Amniotic stem cell (primary cell): ENCODE measurements at regions not wholly inside any gene's neighbourhood (a gene's known extent, or its start where the extent isn't known, plus 50 kb on each side); places are given as distances from the start of the nearest gene placed in this dataset.
"Not testable (repeated sequence)": the region's sequence is repeated elsewhere in the genome, so short reads cannot be mapped to it uniquely, and the experiment has no call there.

Experiments used
- DNase-seq: peaks from one replicate; lab custom pipeline; 2025; lab: John Stamatoyannopoulos, UW

DNA sequence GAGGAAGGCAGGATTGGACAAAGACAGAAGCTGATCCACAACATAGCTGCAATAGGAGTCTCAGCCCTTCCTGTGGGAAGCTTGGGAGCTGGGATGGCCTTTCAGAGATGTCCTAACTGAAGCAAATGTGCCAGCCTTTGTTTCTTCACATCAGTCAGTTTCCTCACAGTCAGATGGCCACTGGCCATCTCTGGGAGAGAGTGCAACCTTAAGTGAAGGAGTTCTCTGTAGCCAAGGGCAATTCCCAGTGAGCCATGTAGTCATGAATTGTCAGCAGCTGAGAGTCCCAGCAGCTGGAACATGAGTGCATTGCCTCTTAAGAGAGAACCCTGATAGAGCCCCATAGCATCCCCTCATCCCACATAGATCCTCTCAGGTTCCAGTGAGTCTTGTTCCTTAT is 89.1 kb upstream of the LIFR start:
- DNase-seq = no peak

DNA sequence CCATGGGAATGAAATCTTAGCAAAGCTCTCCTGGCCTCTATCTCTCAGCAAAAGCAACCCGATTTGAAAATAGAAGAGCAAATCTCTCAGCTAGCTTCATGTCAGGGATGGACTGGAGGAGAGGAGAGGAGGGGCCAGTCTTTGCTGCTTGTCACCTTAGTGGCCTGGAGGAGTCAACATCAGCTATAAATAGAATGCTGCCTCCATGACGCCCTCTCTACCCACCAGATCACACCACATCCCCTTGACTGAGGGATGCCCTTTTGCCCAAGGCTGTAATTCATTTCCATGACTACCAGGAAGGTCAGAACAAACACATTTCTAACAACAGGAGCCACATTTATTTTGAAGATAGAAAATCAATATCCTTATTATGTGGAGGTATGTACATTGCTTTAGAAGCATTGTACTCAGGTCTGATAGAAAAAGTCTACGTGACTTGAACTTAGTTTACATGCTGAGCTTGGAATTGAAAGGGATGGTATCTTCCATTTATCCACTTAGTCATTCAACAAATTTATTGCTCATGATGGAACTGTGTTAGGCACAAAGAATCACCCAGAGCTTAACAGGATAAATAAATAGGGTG is 92.4 kb upstream of the LIFR start:
- no peak for DNase-seq

DNA sequence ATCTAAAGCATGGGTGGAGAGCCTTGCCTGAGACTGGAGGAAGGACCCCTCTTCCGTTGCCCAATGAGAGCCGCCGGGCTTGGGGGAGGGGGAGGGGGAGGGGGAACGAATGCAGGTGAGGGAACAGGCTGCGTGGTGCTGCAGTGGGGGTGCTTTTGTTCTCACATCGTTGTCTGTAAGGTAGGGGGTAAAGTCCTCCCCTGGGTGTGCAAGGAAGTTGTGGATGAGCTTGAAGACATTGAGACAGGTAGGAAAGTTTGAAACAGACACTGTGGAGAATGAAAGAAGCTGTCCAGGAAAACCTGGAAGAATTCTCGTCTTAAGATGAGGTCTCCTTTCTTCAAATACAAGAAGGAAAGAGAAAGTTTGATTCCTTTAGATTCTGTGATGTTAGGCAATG is 94.1 kb upstream of the LIFR start:
- no peak for DNase-seq

DNA sequence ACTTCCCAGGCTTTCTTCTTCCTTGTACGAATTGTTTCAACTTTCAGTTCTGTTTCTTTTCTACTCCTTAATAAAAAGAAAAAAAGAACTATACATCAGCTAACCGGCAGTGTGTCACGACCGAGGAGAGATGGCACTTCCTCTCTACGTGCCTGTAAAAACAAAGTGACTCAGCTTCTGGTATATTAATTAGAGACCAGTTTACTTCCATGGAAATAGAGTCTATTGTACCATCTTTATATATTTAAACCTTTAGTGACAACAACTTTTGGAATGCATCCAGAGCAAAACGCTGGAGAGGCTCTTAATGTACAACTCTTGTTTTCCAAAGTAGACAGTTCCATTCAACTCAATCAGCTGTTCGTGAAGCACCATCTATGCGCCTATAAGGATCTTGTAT is 94.5 kb upstream of the LIFR start:
- DNase-seq = no peak

DNA sequence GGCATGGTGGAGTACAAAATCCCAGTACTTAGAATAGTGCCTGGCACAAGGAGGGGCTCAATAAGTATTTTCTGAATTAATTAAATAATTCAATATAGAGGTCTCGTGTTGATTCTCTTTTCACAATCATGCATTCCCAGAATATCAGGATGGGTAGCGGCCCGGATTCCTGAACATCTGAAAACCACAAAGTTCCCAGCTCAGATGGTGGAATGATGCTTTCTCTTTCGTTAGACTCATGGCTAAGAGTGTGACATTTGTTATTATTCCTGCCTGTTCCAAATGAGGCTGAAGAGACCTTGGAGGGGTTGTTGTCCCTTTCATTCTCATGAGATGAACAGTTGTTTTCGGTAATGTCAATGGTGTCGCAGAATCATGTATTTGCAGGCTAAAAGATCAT is 95.4 kb upstream of the LIFR start:
- no peak for DNase-seq

DNA sequence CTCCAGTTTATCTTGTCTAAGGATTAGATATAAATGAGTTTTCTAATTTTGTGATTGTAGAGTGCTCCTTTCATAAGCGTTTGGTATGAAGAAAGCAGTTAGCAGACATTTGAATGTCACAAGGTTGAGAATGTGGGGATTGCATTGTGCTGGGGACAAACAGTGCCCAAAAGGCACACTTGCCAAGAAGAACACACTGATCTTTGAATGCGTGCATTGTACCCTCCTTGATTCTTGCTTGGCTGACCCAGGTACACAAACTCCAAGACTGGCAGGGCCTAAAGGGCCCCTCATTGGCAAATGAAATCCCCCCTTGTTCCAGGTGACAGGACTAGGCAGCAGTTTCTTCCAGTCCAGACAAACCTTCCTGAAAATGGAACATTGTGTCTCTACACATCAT is 96.9 kb upstream of the LIFR start:
- DNase-seq = no peak

DNA sequence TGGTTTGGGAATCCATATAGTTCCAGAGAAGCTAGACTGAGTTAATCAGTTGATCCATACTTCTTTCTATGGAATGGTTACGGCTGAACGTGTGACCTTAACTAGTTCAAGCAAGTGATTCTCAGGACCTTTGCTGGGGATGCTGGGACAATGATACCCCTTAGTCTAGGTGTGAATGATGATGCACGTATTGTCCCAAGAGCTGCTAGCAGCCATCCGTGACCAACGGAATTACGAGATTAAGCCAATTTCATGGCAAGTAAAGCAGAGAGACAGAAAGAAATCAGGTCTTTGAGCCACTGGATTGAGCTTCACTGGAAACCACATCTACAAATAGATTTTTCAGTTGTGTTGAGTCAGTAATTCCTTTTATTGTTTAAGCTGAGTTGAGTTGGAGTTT is 99.2 kb upstream of the LIFR start:
- no peak for DNase-seq

DNA sequence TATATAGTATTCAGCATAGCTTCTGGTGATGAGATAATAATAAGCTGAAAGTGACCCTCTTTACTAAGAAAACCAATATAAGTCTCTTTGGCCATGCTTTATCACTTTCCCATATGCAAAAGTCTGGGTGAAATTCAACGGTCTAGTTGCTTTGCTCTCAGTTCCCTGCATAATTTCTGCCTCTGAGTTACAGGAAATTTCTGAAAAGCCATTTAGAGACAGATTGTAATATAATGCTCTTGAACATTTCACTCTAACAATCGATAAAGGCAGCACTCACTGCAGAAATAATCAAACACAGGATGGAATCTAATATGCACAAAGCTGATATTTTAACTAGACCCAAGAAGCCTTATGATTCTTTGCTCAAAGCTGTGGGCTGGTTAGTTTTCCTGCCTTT is 100.1 kb upstream of the LIFR start:
- no peak for DNase-seq

DNA sequence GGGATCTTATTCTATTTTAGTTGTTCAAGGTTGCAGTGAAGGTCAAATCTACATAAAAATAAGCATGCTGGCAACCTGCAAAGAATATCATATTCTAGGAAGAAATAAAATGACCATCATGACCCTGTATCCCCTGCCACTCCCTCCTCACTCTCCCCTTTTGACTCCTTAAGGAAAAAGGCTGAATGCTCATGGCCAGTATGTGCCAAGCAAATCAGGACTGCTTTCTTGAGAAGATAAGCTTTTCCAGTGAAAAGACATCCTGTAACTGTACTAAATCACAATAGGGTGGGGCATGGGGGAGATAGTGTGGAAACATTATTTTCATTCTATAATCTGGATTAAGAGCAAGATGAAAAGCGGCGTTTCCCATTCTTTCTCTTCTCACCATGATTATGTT is 100.6 kb upstream of the LIFR start:
- DNase-seq = no peak

DNA sequence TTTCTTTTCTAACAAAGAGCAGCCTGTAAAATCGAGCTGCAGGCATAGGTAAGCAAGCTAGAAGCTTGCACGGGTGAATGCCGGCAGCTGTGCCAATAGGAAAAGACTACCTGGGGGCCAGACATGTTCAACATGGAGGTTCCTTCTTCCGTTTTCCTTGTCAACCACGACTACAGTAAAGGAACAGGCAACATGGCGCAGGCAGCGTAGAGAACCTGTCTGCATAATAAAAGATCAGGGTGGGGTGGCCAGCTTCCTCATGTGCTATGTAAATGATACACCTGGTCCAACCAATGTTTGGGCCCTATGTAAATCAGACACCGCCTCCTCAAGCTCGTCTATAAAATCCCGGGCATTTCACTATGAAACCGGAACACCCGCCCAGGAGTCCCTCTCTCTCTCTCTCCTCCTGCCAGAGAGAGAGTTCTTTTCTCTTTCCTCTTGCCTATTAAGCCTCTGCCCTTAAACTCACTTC is 103.8 kb upstream of the LIFR start:
- DNase-seq = no peak

DNA sequence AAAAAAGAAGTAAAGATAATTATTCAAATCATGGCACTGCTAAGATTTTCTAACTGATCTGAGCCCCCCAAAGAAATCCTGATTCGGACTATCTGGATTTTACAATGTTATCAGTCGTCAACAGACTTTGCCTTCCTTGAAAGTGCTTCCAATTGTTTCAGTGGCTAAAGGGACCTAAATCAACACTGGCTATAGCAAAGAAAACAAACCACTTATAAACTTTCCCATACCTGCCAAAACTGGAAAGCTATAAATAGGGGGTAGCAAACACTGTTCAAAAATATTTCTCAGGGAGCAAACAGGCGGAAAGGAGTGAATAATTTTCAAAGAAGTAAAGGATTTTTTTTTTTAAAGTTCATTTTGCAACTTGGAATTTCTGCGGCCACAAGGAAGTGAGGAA is 105.6 kb upstream of the LIFR start:
- DNase-seq = no peak

DNA sequence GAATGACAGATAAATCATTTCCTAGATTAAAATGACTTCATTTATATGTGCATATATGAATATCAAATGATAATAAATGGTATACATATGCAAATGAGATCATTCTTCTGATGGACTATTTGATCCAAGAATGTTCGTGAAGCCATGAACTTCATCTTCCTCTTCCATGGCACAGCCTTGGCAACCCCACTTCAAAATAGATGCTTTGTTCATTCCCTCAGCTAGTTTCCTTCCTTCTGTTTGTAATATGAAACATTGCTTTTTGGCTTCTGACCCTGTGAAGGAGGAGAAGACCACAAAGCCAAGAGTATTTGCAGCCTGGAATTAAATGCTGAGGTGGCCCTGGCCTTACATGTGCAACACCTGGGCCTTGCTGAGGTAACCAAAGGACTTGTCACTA is 106.8 kb upstream of the LIFR start:
- no peak for DNase-seq

DNA sequence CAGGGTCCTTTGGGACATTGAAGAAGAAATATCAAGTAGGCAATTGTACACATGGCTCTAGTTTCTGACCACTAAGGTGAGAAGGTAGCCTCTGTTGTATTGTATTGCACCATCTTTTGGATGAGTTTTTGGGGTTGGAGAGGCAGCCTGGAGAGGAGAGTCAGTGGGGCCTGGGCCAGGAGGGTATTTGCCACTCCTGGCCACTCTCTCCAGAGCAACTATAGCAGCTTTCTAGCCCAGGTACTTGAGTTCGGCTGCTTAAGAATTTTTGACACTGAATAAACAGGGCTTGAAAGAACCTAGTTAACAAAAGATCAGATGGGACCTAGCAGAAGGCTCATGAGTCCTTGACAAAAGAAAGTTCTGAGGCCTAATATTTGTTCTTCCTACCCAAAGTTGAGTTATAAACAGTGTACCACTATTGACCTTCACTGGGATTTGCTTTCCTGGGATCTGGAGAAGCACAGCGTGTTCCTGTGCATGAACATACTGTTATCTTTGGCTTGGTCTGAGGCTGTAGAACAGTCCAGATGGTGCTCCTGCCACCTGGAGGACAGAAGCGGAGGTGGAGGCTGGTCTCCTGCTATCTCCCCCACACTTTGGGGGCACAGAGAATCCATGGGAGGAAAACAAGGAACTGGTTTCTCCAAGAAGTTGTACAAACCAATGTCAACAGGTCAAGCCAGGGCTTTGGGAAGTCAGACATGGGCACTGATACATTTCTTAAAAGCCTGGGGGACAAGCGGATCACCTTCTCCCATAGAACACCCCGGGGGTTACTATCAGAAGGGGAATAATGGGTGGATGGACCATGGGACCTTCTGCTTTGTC is 110.4 kb upstream of the LIFR start:
- DNase-seq = no peak

DNA sequence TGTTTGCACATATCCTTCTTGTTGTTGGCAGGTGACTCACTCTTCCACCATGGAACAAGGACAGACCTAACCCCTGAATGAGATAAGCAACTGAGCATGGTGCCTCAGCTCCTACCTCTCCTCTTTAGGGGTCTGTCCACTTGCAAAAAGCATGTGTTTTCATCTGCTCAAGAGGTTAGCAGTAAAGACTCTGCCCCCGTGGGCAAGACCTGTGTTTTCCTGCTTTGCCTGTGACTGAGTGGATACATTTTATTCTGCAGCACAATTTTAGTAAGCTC is 111.0 kb upstream of the LIFR start:
- no peak for DNase-seq

DNA sequence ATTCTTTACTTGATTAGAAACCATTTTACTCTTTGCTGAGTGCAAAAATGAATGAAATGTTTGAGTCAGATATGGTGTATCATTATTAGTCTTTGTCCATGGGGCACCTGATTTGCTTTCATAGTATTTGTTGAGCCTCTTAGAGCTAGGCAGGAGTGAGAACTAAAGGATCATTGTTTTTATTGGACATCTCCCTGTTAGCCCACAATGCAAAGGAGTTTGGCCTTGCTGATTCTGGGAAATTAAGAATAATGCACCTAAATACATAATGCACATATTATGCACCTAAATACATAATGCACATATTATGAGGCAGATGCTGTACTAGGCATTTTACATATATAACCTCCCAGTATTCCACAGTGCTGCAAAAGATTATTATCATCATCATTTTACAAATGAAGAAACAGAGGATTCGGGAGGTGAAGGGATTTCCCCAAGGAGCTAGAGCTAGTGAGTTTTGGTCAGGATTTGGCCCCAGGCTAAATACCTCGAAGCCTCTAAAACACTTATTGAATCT is 113.0 kb upstream of the LIFR start:
- DNase-seq = no peak

DNA sequence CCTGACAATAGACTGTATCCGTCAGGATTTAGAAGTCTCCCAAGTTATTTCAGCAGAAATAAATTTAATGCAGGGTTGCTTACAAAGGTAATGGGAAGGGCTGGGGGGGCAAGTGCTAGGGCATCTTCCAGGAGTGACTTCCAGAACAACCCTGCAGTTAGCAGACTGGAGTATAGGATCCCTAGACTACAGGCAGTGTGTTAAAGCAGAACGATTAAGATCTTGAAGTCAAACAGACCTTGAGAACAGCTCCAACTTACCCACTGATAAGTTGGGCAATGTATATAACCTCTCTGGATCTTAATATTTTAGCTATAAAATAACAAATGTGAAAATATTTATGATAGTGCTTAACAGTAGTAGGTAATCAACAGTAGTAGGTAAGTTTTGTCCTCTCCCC is 113.6 kb upstream of the LIFR start:
- DNase-seq = no peak

DNA sequence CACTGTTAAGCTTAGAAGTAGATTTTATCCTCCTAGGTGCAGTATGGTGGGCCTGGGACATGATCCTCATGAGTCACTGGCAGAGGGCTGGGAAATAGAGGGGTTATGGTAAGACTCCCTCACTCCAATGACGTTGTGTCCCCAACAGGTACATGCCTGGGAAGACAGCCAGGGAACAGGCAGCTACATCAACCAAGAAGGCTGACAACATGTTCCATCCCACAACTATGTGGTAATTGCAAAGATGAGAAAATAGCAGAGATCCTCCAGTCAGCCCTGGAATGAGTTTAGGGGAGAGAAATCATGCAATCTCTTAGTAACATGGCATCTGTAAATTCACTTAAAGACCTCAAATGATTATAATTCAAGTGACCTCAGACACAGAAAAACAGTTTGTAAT is 114.4 kb upstream of the LIFR start:
- DNase-seq = no peak

DNA sequence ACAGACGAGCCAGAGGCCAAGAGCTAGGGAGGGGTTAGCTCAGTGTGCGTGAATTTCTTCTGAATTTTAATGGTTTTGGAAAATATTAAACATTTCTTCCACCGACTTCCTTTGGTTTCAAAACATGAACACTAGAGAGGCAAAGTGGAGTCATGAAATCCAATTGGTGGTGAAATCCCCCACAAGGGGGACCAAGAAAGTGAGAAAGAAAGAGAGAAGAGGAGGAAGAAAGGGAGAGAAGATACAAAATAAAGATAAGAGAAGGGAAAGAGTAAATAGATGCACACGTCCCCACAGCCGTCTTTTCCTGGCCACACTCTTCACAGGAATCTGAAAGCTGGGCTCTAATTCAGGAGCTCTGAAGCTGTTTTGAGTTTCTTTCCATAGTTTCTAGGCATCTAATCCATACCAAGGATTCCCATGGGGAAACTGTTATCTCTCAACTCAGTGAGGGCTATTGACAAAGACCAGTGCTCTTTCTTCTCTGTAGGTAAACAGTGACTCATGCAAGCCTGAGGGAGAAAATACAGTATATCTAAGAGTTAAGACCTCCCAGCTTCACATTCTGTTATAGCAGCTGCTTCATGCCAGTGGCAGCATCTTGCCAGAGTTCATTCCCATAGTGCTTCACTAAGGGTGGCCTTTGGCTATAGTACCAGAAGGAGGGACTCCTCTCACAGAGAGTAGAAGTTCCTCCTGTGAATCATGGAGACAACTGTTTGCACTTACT is 115.8 kb upstream of the LIFR start:
- no peak for DNase-seq

DNA sequence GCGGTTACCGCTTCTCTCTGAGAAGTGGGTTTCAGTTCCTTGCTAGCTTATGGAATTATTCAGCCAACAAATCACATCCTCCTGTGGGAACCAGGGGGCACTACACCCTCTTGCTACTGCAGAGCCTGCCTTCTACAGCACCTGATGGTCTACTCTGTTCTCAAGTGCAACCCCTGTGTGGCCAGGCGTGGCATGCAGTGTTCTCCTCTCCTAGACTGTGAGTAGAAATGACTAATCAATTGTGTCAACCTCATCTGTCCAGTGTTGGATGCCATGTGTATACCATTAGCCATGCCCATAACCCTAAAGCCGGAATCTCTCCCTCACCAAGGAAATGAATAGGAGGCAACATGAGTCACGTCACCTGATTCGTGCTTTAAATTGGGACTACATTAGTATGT is 117.2 kb upstream of the LIFR start:
- no peak for DNase-seq

DNA sequence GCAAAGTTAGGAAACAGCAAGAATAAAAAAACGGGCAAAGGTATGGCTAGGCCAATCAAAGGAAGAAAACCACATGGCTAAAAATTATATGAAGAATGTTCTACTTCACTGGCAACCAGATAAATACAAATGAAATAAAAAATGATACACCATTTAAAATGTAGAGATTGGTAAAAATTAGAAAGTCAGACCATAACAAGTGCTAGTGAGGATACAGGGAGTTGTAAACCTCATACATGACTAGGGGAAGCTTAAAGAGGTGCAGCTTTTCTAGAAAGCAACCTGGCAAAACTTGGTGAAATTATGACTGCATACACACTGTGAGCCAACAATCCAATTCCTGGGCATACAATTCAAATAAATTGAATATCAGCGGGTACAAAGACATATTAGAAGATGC is 119.0 kb upstream of the LIFR start:
- DNase-seq = no peak

DNA sequence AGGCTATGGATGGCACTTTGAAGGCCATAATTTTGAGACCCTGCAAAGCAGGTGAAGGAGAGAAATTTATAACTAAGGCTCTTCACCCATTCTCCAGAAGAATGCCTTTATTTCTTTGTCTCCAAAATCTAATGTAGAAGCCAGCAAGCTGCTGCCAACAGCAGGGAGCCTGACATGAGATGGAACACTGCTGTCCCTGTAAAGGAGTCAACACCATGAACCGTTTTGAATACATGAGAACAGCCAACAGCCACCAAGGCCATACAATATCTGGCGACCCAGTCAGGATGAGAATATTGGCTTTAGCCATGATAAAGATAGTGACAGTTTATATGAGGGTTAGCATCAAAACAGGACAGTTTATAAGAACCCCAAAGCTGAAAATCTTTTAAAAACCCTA is 121.2 kb upstream of the LIFR start:
- DNase-seq = no peak

DNA sequence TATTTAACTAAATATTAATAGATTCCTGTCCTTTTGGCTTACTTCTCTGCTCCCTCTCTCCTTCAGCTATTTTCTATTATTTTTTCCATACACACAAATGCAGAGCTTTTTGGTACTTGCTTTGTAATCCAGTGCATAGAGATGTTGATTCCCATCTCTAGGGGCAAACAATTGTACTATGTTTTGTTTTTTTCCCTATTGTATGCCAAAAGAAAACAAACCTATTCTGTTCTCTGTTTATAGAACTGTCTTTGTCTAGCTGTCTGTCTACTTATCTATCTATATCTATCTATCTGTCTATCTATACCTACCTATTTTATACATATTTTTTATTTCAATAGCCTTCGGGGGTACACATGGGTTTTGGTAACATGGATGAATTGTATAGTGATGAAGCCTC is 121.6 kb upstream of the LIFR start:
- DNase-seq = no peak

DNA sequence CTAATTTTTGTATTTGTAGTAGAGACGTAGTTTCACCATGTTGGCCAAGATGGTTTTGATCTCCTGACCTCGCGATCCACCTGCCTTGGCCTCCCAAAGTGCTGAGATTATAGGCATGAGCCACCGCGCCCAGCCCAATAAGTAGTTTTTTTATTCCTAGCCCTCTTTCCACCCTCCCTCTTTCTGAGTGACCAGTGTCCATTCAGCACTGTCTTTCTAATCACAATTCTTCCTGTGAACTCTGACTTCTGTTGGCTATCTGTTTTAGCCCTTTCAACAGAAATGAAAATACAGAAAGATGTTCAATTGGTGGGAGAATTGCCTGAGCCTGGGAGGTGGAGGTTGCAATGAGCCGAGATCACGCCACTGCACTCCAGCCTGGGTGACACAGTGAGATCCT is 122.3 kb upstream of the LIFR start:
- not testable (repeated sequence) for DNase-seq
